ENCODE measurements at regions not wholly inside any gene's neighbourhood (a gene's known extent, or its start where the extent isn't known, plus 50 kb on each side); places are given as distances from the start of the nearest gene placed in this dataset.

- peak; percentile 68 to 84 (median 76) for ATAC-seq
- peaks cover 0 to 18% (median 0%) of the 10 kb centered on the region in 4 donors for H3K4me1 ChIP-seq
- no peak for DNase-seq
- no peak for TF ChIP-seq CTCF (IDR thresholded peaks at IDR 0.05)
- no peak for TF ChIP-seq POLR2A (IDR thresholded peaks at IDR 0.05)
- no peak overlapping the region for H3K4me3 ChIP-seq
- no peak overlapping the region for H3K27ac ChIP-seq
- no peaks in the 10 kb centered on the region for H3K9me3 ChIP-seq
- intact Hi-C loops (cut with DNase I): no loop called here
- 75% methylated on average over 3 of the region's 3 CpGs for WGBS (ENCODE audit: insufficient coverage, low coverage, low lambda C conversion rate, missing lambda C conversion rate)
- no peaks in the 10 kb centered on the region for H3K36me3 ChIP-seq
- no peaks in the 10 kb centered on the region for H3K27me3 ChIP-seq
Measured at GRCh38 chr7:47690902-47691558, 109.1 kb upstream of the TNS3 start.

GRCh38 chr7:47689558-47689957, 107.6 kb upstream of the TNS3 start:
- peak in 1 of 3 donors; percentile 35 for DNase-seq
- ATAC-seq: peak; percentile 65 to 88 (median 72)
- no peak overlapping the region for H3K4me3 ChIP-seq
- TF ChIP-seq POLR2A (IDR thresholded peaks at IDR 0.05): no peak
- no peak for TF ChIP-seq CTCF (IDR thresholded peaks at IDR 0.05)
- WGBS (ENCODE audit: insufficient coverage, low coverage, low lambda C conversion rate, missing lambda C conversion rate): 25% methylated on average over 4 of the region's 4 CpGs
- no peaks in the 10 kb centered on the region for H3K9me3 ChIP-seq
- H3K27me3 ChIP-seq: no peaks in the 10 kb centered on the region
- no peaks in the 10 kb centered on the region for H3K36me3 ChIP-seq
- intact Hi-C loops (cut with DNase I): no loop called here
- H3K27ac ChIP-seq: no peak overlapping the region
- peaks cover 0 to 18% (median 0%) of the 10 kb centered on the region in 4 donors for H3K4me1 ChIP-seq

- no peak overlapping the region for H3K4me3 ChIP-seq
- DNase-seq (no peak), ATAC-seq (no peak)
- intact Hi-C loops (cut with DNase I): no loop called here
- WGBS (ENCODE audit: insufficient coverage, low coverage, low lambda C conversion rate, missing lambda C conversion rate): 93% methylated on average over 10 of the region's 15 CpGs
- no peak overlapping the region for H3K27ac ChIP-seq
- H3K36me3 ChIP-seq: no peaks in the 10 kb centered on the region
- H3K4me1 ChIP-seq: peaks cover 0 to 18% (median 0%) of the 10 kb centered on the region in 4 donors
- no peaks in the 10 kb centered on the region for H3K27me3 ChIP-seq
- H3K9me3 ChIP-seq: no peaks in the 10 kb centered on the region
- TF ChIP-seq POLR2A (IDR thresholded peaks at IDR 0.05): no peak
Measured at GRCh38 chr7:47688311-47689100, 106.6 kb upstream of the TNS3 start.

GRCh38 chr7:47685712-47686376, 103.9 kb upstream of the TNS3 start:
- intact Hi-C loops (cut with DNase I): no loop called here
- TF ChIP-seq CTCF (IDR thresholded peaks at IDR 0.05): no peak
- H3K4me1 ChIP-seq: peaks cover 0 to 13% (median 0%) of the 10 kb centered on the region in 4 donors

GRCh38 chr7:47685151-47685550, 103.2 kb upstream of the TNS3 start:
- TF ChIP-seq CTCF (IDR thresholded peaks at IDR 0.05) (no peak), POLR2A (IDR thresholded peaks at IDR 0.05) (no peak)
- Histone ChIP-seq H3K4me1 (peaks cover 0 to 6% (median 0%) of the 10 kb centered on the region in 4 donors), H3K36me3 (no peaks in the 10 kb centered on the region), H3K27ac (no peak overlapping the region), H3K9me3 (no peaks in the 10 kb centered on the region), H3K4me3 (no peak overlapping the region), H3K27me3 (no peaks in the 10 kb centered on the region)
- WGBS (ENCODE audit: insufficient coverage, low coverage, low lambda C conversion rate, missing lambda C conversion rate): 95% methylated on average over 2 of the region's 3 CpGs
- ATAC-seq (no peak), DNase-seq (no peak)
- intact Hi-C loops (cut with DNase I): no loop called here

More at GRCh38 chr7:47685712-47686376, 103.9 kb upstream of the TNS3 start:
- no peak overlapping the region for H3K4me3 ChIP-seq
- no peak overlapping the region for H3K27ac ChIP-seq
- DNase-seq (no peak), ATAC-seq (no peak)
- H3K27me3 ChIP-seq: no peaks in the 10 kb centered on the region
- 92% methylated on average over 4 of the region's 5 CpGs for WGBS (ENCODE audit: insufficient coverage, low coverage, low lambda C conversion rate, missing lambda C conversion rate)
- no peaks in the 10 kb centered on the region for H3K9me3 ChIP-seq
- H3K36me3 ChIP-seq: no peaks in the 10 kb centered on the region
